SK-N-MC (cell line): ENCODE measurements at regions not wholly inside any gene's neighbourhood (a gene's known extent, or its start where the extent isn't known, plus 50 kb on each side); places are given as distances from the start of the nearest gene placed in this dataset.

Experiments
- EZH2 ChIP-seq: fragments of 200-600 bp; sonication (generic); IDR thresholded peaks from one replicate; pipeline ENCODE4 v1.6.1; 2017; ENCODE audit warnings: antibody characterized with exemption
- POLR2AphosphoS5 ChIP-seq: IDR thresholded peaks from 2 replicates; pipeline ENCODE4 v1.6.1; 2012; ENCODE audit warnings: mild to moderate bottlenecking, low read depth, low read length, borderline replicate concordance

GRCh38 chr3:167012691-167013090, 367.4 kb downstream of the ZBBX start:
- TF ChIP-seq POLR2AphosphoS5 (no peak), EZH2 (no peak)
